Heart right ventricle (tissue), 16 donors: ENCODE measurements at regions not wholly inside any gene's neighbourhood (a gene's known extent, or its start where the extent isn't known, plus 50 kb on each side); places are given as distances from the start of the nearest gene placed in this dataset.

Experiments used
- ATAC-seq, 8 donors: fragments of 200-7000 bp; cut with Tn5 transposase; one replicate each; pipeline ENCODE4 v1.9.1; 2020; ENCODE audit warnings: mild to moderate bottlenecking in 8 of 8, moderate library complexity in 8 of 8, moderate number of reproducible peaks in 1 of 8
- DNase-seq, 2 donors: peaks; one replicate each; pipeline ENCODE4 v3.0.0-alpha.2; 2020
- H3K27ac ChIP-seq, 10 donors: fragments of 200-600 bp; sonication (generic) in 2 of 10; one replicate each; pipeline versions ENCODE4 v1.5.0 to v1.8.0; 2020 to 2022; ENCODE audit warnings: mild to moderate bottlenecking in 3 of 10
- H3K27me3 ChIP-seq, 7 donors: fragments of 200-600 bp; one replicate each; pipeline ENCODE4 v1.8.0; 2021 to 2022; ENCODE audit warnings: mild to moderate bottlenecking in 2 of 7
- H3K36me3 ChIP-seq, 9 donors: fragments of 200-600 bp; sonication (generic) in 1 of 9; one replicate each; pipeline versions ENCODE4 v1.5.0 to v1.8.0; 2020 to 2022; ENCODE audit warnings: mild to moderate bottlenecking in 2 of 9
- H3K4me1 ChIP-seq, 9 donors: fragments of 200-600 bp; sonication (generic) in 1 of 9; one replicate each; pipeline versions ENCODE4 v1.5.0 to v1.8.0; 2020 to 2022; ENCODE audit warnings: mild to moderate bottlenecking in 4 of 9
- H3K4me3 ChIP-seq, 10 donors: fragments of 200-600 bp; sonication (generic) in 2 of 10; one replicate each; pipeline versions ENCODE4 v1.5.0 to v1.8.0; 2020 to 2022; ENCODE audit warnings: mild to moderate bottlenecking in 7 of 10, moderate library complexity in 2 of 10
- H3K9me3 ChIP-seq, 11 donors: fragments of 200-600 bp in 10 of 11; sonication (generic) in 2 of 11; one replicate each; pipeline versions ENCODE4 v1.5.0 to v1.8.0; 2013 to 2022; ENCODE audit warnings: mild to moderate bottlenecking in 2 of 11, control low read depth in 1 of 11, moderate library complexity in 1 of 11
- CTCF ChIP-seq, 9 donors: fragments of 200-600 bp; sonication (generic) in 2 of 9; IDR thresholded peaks; one replicate each; pipeline versions ENCODE4 v1.5.0 to v1.8.0; 2021 to 2022; ENCODE audit warnings: antibody characterized with exemption in 9 of 9, mild to moderate bottlenecking in 5 of 9, moderate library complexity in 1 of 9
- WGBS, 2 donors: extraction: QIAGEN DNeasy Blood & Tissue Kit; methylation state at CpG; one replicate each; pipeline ENCODE4 v1.1.7; 2013; ENCODE audit warnings: inconsistent platforms in 1 of 2; 5-methylcytosine and 5-hydroxymethylcytosine counted together
- intact Hi-C, 10 donors: fragments of 100-400 bp; cut with DNase I; formaldehyde crosslinking; loops; one replicate each; pipeline versions ENCODE4 v1.11.1 to v1.14.2; 2022
- donor health status: Arrhythmogenic right ventricular cardiomyopathy.
- donor health status: ischemic (EF 13 %, LVEDD 7.1; RV severe dilation, severe dysfunction).
- donor health status: healthy with polysubstance abuse.
- donor health status: DM: no; HTN: yes; CAD: no.
- donor health status: DM: no; HTN: no; CAD: no.
- donor health status: ischemic (EF 25% LVEDD 6.9; RV normal size, moderate dysfunction).
- donor health status: ischemic (EF 25% LVEDD 5.7; RV mildly dilated, moderate dysfunction).
- donor health status: healthy.
- donor health status: DM: yes; HTN: yes; CAD: no.
- donor health status: Ischemic cardiomyopathy.
- donor health status: ischemic (EF 35%, LVEDD 5.7; RV mildly dilated, moderate dysfunction).
- donor health status: nonischemic (EF 11% LVEDD 7.7; RV severe dilation, severe dysfunction).
- donor health status: DM: yes; HTN: yes; CAD: no.
- donor health status: PGD.
- donor health status: ischemic (EF 29% LVEDD 5.4; RV normal size, mild dysfunction).
- donor health status: nonischemic (EF 23%, LVEDD 6.1; RV moderate dilation, normal function).

GRCh38 chr5:66407765-66408164 lies 188.4 kb upstream of the MAST4 start:
- no peak for TF ChIP-seq CTCF (IDR thresholded peaks at IDR 0.05)
- no peak overlapping the region for H3K4me3 ChIP-seq
- H3K4me1 ChIP-seq: peaks cover 0 to 14% (median 1%) of the 10 kb centered on the region in 9 donors
- no peak for ATAC-seq
- H3K36me3 ChIP-seq: peaks cover 0 to 20% (median 0%) of the 10 kb centered on the region in 9 donors
- H3K9me3 ChIP-seq: peaks cover 0 to 15% (median 0%) of the 10 kb centered on the region in 11 donors
- intact Hi-C loops: loop anchor here in 1 of 10 donors (10.0 kb wide), 1 partner anchor 87 kb away; no protein-coding TSS in a partner anchor
- H3K27me3 ChIP-seq: no peaks in the 10 kb centered on the region
- no peak for DNase-seq
- H3K27ac ChIP-seq: no peak overlapping the region

- no peak for TF ChIP-seq CTCF (IDR thresholded peaks at IDR 0.05)
- WGBS, 2 donors: 67 to 70% methylated on average over 5 of the region's 5 CpGs
- H3K27ac ChIP-seq: no peak overlapping the region
- H3K4me1 ChIP-seq: peaks cover under 1 to 19% (median 5%) of the 10 kb centered on the region in 9 donors
- no peaks in the 10 kb centered on the region for H3K27me3 ChIP-seq
- DNase-seq: no peak
- intact Hi-C loops: loop anchor here in 1 of 10 donors (10.0 kb wide), 1 partner anchor 86 kb away; no protein-coding TSS in a partner anchor
- ATAC-seq: no peak
- no peak overlapping the region for H3K4me3 ChIP-seq
- peaks cover 0 to 13% (median 0%) of the 10 kb centered on the region in 11 donors for H3K9me3 ChIP-seq
- peaks cover 0 to 20% (median 0%) of the 10 kb centered on the region in 9 donors for H3K36me3 ChIP-seq
Measured at GRCh38 chr5:66408576-66408975, 187.6 kb upstream of the MAST4 start.

GRCh38 chr5:66410122-66410521 lies 186.1 kb upstream of the MAST4 start:
- peaks cover 0 to 14% (median 0%) of the 10 kb centered on the region in 9 donors for H3K36me3 ChIP-seq
- no peaks in the 10 kb centered on the region for H3K27me3 ChIP-seq

GRCh38 chr5:66411701-66412100 lies 184.5 kb upstream of the MAST4 start:
- Histone ChIP-seq H3K4me3 (no peak overlapping the region), H3K27ac (peak overlapping the region in 1 of 10 donors; percentile 16), H3K9me3 (peaks cover 0 to 10% (median 0%) of the 10 kb centered on the region in 11 donors), H3K27me3 (no peaks in the 10 kb centered on the region), H3K4me1 (peaks cover 2 to 39% (median 21%) of the 10 kb centered on the region in 9 donors), H3K36me3 (peaks cover 0 to 7% (median 0%) of the 10 kb centered on the region in 9 donors)
- no peak for ATAC-seq
- intact Hi-C loops: loop anchor here in 1 of 10 donors (2.0 kb wide), 1 partner anchor 71 kb away; no protein-coding TSS in a partner anchor
- TF ChIP-seq CTCF (IDR thresholded peaks at IDR 0.05): no peak
- WGBS, 2 donors: 89 to 97% methylated on average over 1 of the region's 1 CpG
- DNase-seq: no peak

More at GRCh38 chr5:66410122-66410521, 186.1 kb upstream of the MAST4 start:
- H3K4me1 ChIP-seq: peaks cover 2 to 31% (median 16%) of the 10 kb centered on the region in 9 donors
- DNase-seq: peak in 1 of 2 donors; percentile 22
- H3K9me3 ChIP-seq: peaks cover 0 to 10% (median 0%) of the 10 kb centered on the region in 11 donors
- ATAC-seq: peak in 1 of 8 donors; percentile 23
- 50 to 53% methylated on average over 7 of the region's 7 CpGs for WGBS, 2 donors
- no peak for TF ChIP-seq CTCF (IDR thresholded peaks at IDR 0.05)
- no peak overlapping the region for H3K4me3 ChIP-seq
- intact Hi-C loops: loop anchor here in 1 of 10 donors (2.0 kb wide), 1 partner anchor 73 kb away; no protein-coding TSS in a partner anchor
- H3K27ac ChIP-seq: peak overlapping the region in 1 of 10 donors; percentile 5
